Stimulated activated CD4-positive, alpha-beta T cell treated with anti-CD3 and anti-CD28 coated beads, TNF-alpha, amount 100 ng/mL, for 4 hours (primary cell): ENCODE measurements at regions not wholly inside any gene's neighbourhood (a gene's known extent, or its start where the extent isn't known, plus 50 kb on each side); places are given as distances from the start of the nearest gene placed in this dataset.

Experiments used
- DNase-seq, 3 experiments: peaks; one replicate each; pipeline ENCODE4 v3.0.0-alpha.2; 2020; ENCODE audit warnings: low read depth in 3 of 3

GRCh38 chr2:196248467-196249094, 77.2 kb upstream of the STK17B start:
- no peak for DNase-seq

- DNase-seq: no peak
These were observed 77.8 kb upstream of the STK17B start for GRCh38 chr2:196249171-196249570.

DNA sequence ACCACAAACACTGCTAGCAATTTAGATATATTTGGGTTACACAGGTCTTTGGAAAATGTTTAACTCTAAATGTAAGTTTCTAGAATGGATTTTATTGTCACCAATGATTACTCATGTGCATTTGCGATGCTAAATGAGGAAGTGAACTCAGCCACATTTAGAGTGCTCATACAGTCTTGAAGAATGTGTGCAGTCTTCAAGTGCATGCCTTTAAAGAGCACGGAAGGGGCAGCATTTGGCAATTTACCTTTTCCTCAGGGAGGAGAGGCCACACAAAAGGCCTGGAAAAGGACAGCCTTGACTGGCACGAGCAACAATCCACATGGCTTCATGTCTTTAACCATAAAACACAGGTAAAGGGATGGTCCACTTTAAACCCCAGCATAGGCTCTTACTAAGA, 78.5 kb upstream of the STK17B start:
- DNase-seq: no peak

GRCh38 chr2:196251132-196251531, 79.8 kb upstream of the STK17B start:
- no peak for DNase-seq

DNA sequence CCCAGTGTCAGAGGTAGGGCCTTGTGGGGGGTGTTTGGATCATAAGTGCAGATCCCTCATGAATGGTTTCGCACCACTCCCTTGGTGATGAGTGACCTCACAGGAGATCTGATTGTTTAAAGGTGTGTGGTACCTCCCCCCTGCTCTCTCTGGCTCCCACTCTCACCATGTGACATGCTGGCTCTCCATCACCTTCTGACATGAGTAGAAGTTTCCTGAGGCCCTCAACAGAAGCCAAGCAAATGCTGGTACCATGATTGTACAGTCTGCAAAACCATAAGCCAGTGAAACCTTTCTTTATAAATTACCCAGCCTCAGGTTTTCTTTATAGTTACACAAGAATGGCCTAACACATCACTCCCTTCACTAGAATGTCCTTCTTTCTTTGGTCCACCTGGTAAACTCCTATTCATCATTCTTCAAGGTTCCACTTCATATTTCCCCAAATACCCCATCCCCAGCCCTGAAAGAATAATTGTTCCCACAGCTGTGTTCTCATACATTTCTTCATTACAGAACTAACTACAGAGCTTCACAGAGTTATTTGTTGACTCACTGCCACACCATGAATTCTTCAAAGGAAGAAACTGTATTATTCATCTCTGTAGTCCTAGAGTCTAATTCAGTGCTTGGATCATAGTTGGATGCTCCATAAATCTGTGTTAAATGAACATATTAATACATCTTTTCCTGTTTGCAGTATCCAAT, 81.2 kb upstream of the STK17B start:
- no peak for DNase-seq

GRCh38 chr2:196253116-196253480, 81.7 kb upstream of the STK17B start:
- no peak for DNase-seq

- DNase-seq: no peak
These were observed 85.2 kb upstream of the STK17B start for GRCh38 chr2:196256585-196256984.

DNA sequence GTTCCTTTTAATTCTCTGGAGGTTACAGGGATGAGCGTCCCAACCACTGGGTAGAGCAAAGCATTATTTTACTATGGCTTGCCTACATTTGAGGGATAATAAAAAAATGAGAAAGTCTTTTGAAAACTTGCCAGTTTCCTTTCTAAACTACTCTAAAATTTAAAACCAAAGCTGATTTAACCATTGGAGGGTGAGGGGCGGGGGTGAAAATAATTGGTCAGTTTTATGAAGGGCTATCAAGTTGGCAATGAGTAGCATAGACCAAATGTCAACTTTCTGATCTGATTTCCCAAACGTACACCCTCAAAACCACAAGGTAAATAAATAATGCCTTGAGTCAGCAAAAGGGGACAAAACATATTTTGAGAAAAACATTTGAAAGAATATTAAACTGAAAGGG, 85.7 kb upstream of the STK17B start:
- no peak for DNase-seq

DNA sequence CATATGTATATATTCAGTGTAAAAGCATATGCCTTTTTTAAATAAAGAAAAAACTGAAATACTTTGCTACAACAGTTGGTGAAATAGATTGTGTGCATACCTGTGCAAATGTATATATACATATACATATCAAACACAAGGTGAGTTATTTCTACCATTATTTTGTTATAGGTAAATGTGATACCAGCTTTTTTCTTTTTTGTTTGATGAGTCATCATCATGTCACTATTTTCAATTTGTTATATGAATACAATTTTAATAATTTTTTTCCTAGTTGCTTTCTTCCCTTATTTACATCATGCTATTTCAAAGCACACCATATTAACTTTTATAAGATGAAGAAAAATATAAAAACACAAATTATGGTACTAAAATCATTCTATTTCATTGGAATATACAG, 87.0 kb upstream of the STK17B start:
- DNase-seq: no peak

DNA sequence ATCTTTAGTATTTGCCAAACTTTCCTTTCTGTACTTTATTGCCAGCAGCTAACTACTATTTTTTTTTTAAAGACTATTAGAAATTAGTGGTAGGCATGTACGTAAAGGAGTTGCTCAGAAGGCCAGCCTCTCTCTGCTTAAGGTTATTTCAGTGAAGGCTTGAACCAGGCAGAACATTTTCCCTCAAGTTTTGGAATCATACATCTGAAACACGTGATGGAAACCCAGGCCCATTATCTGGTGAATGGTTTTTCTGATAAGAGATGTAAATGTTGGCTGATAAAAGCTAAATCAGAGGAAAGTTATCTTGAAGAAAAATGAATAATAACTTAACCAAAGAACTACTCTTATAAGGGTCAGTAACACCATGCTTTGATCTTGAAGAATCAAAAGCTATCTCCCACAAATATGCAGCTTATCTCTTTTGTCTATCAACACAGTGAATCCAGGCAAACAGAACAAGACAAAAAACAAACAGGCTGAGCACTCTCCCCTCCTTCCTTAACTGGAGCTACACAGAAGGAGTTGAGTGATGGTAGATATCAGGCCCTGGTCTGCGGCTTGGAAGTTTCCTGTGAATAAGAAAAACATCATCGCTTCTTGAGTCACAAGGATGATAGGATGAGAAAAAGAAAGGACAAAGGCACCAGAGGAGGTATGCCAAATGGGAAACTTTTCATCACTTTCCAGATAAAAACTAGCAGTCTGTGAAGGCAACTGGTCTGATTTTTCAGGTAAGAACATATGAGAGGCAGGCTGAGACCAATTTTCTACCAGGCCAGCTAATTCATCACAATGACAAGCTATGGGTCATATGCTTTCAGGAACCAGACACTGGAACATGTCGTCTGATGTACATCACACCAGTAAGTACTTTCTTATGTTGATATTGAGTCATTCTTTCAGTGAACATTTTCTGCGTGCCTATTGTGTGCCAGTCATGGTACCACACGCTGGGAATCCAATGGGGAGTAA, 88.4 kb upstream of the STK17B start:
- peak in 1 of 3 experiments; percentile 35 for DNase-seq

DNA sequence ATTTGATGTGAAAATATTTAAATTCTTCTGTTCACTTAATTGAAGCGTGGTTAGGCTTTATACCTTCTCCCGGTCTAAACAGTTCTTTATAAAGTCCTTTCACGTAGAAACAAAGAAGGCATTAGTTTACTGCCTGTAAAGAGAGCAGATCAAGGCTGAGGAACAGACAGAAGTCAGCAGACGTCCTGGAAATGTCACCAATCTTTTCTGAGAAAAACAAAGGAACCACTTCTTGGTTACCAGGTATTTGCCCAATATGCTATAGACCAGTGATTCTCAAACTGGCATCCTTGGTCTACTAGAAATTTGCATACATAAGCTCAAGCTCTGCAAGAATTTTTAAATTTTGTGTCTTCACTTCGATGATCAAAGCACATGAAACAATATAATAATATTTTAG, 89.2 kb upstream of the STK17B start:
- DNase-seq: no peak

GRCh38 chr2:196262606-196263005, 91.2 kb upstream of the STK17B start:
- DNase-seq: no peak

GRCh38 chr2:196263181-196263747, 91.9 kb upstream of the STK17B start:
- no peak for DNase-seq

- no peak for DNase-seq
These were observed 95.0 kb upstream of the STK17B start for GRCh38 chr2:196266351-196266750.

DNA sequence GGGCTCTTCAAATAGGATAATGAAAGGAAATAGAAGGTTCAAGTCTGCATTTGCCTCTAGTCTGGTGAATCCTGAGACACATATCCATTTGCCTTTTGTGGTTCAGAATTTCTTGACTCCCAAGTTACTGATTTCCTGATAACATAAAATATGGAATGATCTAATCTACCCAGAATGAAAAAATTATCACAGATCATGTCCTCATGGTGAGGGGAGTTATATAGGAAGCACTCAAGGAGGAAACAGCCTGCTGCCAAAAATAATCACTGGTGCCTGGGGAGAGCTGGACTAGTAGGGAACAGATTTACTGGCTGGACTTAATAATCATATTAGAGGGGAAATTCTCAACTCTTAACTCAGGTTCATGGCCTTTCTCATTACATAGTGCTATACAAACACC, 95.5 kb upstream of the STK17B start:
- no peak for DNase-seq

DNA sequence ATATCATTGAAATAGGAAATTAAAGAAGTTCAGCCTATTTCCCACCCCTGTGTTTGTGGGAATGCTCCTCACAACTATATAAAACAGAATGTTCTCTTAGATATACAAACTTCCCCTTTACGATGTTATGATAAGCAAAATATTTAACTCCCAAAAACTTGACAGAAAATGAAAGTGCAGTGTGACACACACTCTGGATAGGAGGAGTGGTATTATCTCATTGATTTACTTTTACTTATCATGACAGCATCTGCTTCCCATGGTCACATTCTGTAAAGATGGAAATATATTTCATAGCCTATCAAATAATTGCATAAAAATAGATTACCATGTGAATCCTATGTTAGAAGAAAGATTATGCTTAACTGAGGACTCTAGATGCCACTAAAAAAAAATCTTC, 96.6 kb upstream of the STK17B start:
- DNase-seq: no peak

GRCh38 chr2:196268538-196269338, 97.4 kb upstream of the STK17B start:
- no peak for DNase-seq

- DNase-seq: no peak
These were observed 100.4 kb upstream of the STK17B start for GRCh38 chr2:196271795-196272194.

DNA sequence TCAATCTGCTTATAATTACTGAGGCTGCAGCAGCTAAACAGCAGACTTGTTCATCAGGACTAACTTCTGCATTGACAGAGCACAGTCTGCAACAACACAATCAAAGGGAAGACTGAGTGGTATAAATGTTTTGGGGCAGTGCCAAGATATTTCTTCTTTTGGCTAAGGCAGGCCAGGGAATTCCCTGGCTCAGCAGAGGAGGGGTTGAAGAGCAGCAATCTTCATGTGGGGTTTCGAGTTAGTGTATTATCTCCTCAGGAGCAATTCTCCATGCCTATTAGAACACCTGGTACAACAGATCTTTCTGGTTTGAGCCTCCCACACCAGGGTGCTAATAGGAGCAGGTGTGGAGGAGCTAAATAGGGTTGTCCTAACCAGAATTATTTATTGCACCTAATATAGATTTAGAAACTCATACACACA, 103.0 kb upstream of the STK17B start:
- no peak for DNase-seq

DNA sequence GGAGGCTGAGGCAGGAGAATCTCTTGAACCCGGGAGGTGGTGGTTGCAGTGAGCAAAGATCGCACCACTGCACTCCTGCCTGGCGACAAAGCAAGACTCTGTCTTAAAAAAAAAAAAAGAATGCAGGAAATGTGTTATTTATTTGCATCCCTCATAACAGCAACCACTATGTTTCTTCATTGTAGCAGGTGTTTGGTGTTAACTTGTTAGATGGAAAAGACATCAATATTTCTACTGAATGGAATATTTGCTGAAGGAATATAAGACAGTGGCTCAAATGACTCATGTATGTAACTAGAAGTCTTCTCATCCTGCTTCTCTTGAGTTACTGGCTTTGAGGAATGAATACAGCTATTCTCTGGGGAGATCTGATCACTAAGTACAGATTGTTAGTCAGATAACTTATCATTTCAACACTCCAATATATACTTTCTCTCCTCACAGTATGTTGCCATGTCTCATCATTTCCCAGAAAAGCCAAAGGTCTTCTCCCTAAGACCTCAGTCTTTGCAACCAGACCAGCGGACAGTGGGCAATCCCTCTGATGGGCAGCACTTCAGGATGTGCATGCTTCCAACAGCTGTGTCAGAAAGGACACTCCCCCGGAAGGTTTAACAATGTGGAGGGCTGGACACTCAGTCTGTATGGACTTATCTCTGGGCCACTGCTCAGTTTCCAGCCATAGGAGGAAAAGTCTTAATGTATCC, 104.4 kb upstream of the STK17B start:
- no peak for DNase-seq

GRCh38 chr2:196276421-196276820, 105.0 kb upstream of the STK17B start:
- DNase-seq: no peak
